Sigmoid colon (tissue), 4 donors: ENCODE measurements at regions not wholly inside any gene's neighbourhood (a gene's known extent, or its start where the extent isn't known, plus 50 kb on each side); places are given as distances from the start of the nearest gene placed in this dataset.

Experiments used
- POLR2AphosphoS5 ChIP-seq, 4 donors: sonication (generic); formaldehyde crosslinking; IDR thresholded peaks; one replicate each; pipeline ENCODE4 v1.6.1; 2017; ENCODE audit warnings: antibody characterized with exemption in 4 of 4
- TF ChIP-seq, protein P1 (sequence below), 4 experiments: fragments of 450-650 bp in 3 of 4; fragments of 200-600 bp in 1 of 4; IDR thresholded peaks; one replicate each; pipeline ENCODE4 v1.5.1; 2016 to 2019; ENCODE audit warnings: antibody characterized with exemption in 4 of 4, mild to moderate bottlenecking in 3 of 4, moderate library complexity in 2 of 4

DNA sequence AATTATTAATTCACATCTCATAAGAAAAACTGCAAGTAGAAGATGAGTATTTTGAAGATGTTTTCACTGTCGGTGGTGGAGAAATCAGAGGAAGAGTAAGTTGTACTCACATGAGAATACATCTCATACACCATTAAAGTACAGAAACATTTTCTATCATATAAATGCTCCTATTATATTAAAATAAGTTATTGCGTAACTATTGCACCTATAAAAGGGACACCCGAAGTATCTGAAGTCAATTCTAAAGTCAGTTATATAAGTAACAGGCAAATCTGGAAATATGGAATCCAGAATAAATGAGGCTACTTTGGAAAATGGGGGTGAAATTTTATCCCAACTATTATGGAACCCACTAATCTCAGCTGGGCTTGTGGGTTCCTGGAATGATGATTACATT, 103.3 kb downstream of the FAM76B start:
- TF ChIP-seq, protein P1, sequence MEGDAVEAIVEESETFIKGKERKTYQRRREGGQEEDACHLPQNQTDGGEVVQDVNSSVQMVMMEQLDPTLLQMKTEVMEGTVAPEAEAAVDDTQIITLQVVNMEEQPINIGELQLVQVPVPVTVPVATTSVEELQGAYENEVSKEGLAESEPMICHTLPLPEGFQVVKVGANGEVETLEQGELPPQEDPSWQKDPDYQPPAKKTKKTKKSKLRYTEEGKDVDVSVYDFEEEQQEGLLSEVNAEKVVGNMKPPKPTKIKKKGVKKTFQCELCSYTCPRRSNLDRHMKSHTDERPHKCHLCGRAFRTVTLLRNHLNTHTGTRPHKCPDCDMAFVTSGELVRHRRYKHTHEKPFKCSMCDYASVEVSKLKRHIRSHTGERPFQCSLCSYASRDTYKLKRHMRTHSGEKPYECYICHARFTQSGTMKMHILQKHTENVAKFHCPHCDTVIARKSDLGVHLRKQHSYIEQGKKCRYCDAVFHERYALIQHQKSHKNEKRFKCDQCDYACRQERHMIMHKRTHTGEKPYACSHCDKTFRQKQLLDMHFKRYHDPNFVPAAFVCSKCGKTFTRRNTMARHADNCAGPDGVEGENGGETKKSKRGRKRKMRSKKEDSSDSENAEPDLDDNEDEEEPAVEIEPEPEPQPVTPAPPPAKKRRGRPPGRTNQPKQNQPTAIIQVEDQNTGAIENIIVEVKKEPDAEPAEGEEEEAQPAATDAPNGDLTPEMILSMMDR (IDR thresholded peaks at IDR 0.05), result no peak
- TF ChIP-seq POLR2AphosphoS5 (IDR thresholded peaks at IDR 0.05), result no peak
